AG10803 (cell line): ENCODE measurements at regions not wholly inside any gene's neighbourhood (a gene's known extent, or its start where the extent isn't known, plus 50 kb on each side); places are given as distances from the start of the nearest gene placed in this dataset.
A peak's percentile ranks its signal among the peaks of the same experiment; 100 is the strongest.

Source experiments
- DNase-seq: peaks from one replicate; pipeline ENCODE4 v3.0.0; 2010; ENCODE audit warnings: low read depth
- H3K4me3 ChIP-seq: 2 replicates; pipeline ENCODE4 v1.5.1; 2011; ENCODE audit warnings: mild to moderate bottlenecking, low read length, control low read depth
- CTCF ChIP-seq: conservative IDR thresholded peaks from 2 replicates; pipeline ENCODE4 v1.5.1; 2011; ENCODE audit warnings: mild to moderate bottlenecking, low read length, control low read depth, inconsistent platforms

DNA sequence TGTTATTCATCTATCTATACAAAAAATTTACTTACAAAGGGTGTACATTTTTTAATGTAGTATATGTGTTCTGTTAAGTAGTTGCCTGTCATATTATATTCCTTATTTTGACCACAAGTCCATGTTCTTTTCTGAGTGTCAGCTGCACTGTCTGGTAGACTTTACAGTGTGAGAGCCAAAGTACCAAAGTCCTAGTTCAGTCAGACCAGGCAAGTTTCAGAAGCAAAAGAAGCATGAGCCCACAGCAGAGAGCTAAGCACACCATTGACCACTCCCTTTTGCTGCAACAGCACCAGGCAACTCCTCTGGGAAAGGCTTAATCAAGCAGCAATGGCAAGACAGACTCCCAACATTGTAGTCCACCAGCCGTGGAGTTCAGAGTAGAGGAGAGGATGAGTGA, 631.9 kb upstream of the PKN2 start:
- no peak for DNase-seq
- H3K4me3 ChIP-seq = no peak overlapping the region
- no peak for TF ChIP-seq CTCF

DNA sequence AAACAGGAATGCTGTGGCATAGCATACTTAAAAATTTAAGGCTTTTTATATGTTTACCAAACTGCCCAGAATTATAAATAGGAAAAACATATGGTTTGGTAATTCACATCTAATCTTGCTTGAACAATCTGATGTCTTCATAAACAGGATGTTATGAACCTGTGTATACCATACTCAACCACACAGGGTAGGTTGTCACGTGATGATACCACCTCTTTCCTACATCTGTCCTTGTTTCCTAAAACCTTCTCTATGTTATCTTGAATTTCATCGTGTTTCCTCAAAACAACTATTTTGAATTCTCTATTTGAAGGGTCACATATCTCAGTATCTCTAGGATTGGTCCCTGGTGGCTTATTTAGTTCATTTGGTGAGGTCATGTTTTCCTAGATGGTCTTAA, 631.0 kb upstream of the PKN2 start:
- DNase-seq = no peak
- H3K4me3 ChIP-seq = no peak overlapping the region
- no peak for TF ChIP-seq CTCF

DNA sequence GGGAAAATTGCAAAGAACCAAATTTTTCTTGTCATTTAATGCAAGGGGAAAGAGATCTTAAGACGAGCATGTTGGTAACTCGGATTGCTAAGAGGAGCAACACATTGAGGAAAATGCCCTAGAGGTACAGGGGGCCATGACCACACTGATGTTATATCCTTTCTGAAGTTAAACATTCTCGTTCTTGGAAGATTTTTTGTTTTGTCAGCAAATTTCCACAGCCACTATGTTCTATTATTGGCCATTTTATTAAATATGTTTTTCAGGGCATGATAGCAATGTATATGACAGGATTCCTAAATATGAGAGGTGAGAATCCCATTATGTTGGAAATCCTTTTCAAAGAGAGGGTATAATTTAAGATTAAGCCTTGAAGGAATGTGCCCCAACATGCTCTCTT, 627.2 kb upstream of the PKN2 start:
- TF ChIP-seq CTCF = no peak
- no peak overlapping the region for H3K4me3 ChIP-seq
- DNase-seq = no peak

GRCh38 chr1:88058205-88058604, 625.9 kb upstream of the PKN2 start:
- no peak for TF ChIP-seq CTCF
- H3K4me3 ChIP-seq = no peak overlapping the region
- no peak for DNase-seq

DNA sequence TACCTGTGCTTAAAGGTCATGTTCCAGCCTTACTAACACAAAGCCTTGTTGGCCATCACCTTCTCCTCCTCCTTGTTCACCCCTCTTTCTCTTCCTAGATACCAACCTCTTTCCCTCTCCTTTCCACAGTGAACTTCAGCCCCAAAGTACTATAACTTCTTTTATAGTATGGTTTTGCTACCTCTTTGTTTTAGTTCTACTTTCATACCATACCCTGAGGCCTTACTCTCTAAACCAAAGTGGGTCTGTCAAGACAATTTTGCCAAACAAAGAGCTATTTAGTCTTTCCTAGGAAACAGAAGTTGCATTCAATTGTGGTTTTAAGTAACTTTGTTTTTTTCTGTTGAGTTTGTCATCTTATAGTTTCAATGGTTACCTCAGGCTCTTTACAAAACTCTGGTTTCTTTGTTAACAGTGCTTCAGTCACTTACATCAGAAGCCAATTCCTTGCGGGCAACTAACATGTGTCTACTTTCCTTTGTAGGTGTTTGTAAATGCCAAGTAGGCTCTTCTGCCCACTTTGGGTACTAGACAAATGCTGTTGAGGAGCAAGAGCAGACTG, 623.9 kb upstream of the PKN2 start:
- no peak for DNase-seq
- no peak for TF ChIP-seq CTCF
- H3K4me3 ChIP-seq = no peak overlapping the region

DNA sequence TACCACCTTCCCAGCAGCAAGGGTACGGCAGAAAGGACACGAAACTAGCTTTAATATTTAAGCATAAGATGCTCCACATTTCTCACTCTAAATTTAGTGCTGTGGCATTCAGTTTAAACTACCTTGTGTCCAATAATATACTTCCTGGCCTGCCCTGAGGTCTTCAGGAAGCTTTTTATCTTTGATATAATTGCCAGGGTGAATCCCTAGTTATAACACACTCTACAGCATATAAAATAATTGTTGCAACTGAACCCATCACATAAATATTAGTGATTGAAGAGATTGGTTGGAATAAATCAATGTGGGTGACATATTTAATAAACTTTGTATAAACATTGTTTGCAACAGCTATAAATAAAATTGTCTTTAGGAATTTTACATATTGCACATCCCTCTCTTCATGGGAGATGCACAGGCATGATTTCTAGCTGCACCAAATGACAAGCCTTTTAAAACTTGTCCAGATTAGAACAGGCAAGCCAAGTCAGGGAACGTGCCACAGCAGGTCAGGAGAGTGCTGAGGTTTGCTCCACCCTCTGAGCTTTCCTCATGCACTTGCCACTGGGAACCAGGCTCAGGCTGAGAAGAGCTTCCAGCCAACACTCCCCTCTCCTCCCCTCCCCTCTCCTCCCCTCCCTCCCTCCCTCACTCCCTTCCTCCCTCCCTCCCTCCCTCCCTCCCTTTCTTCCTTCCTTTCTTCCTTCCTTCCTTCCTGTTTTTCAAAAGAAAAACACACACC, 623.2 kb upstream of the PKN2 start:
- TF ChIP-seq CTCF = no peak
- peak; percentile 1 for DNase-seq
- H3K4me3 ChIP-seq = no peak overlapping the region

DNA sequence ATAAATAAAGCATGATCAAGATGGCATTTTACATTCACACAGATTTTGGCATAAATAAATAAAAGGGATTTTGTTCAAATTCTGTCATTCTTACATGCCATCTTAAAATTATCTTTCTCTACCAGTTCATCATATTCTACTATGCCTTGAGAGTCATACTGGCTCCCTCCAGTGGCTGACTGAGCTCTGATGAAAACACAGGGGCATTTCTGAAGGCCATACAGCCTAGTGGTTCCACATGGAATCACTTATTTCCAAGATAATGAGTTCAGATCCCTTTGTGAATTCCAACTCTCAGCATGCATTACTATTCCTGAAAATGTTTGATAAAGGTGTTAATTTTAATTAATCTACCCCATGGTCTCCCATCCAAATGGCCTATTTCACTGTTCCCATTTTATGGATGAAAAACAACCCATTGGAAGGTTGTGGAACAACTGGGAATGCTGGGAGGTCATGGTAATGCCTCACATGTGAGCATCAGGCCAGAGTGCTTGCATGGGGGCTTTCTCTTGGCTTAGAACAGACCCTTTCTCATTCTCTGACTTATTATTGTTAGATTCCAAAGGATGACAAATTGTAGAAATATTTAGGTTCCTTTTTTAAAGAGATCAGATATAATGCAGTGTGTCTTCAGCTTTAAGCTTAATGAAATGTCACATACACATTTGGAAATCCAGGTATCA, 622.4 kb upstream of the PKN2 start:
- no peak overlapping the region for H3K4me3 ChIP-seq
- peak; percentile 68 for DNase-seq
- TF ChIP-seq CTCF = peak; percentile 92
